Ishikawa (cell line): ENCODE measurements at regions not wholly inside any gene's neighbourhood (a gene's known extent, or its start where the extent isn't known, plus 50 kb on each side); places are given as distances from the start of the nearest gene placed in this dataset.

Source experiments
- CEBPB ChIP-seq: IDR thresholded peaks from 2 replicates; pipeline ENCODE4 v1.6.1; 2012
- CREB1 ChIP-seq: IDR thresholded peaks from 2 replicates; pipeline ENCODE4 v1.6.1; 2012; ENCODE audit warnings: low read depth
- EGR1 ChIP-seq: IDR thresholded peaks from 2 replicates; pipeline ENCODE4 v1.6.1; 2012
- EP300 ChIP-seq: IDR thresholded peaks from 2 replicates; pipeline ENCODE4 v1.6.1; 2012; ENCODE audit warnings: borderline replicate concordance
- RAD21 ChIP-seq: IDR thresholded peaks from 2 replicates; pipeline ENCODE4 v1.6.1; 2012; ENCODE audit warnings: low read depth
- TAF1 ChIP-seq: IDR thresholded peaks from 2 replicates; pipeline ENCODE4 v1.6.1; 2012; ENCODE audit warnings: low read depth, mild to moderate bottlenecking
- TCF12 ChIP-seq: IDR thresholded peaks from 2 replicates; pipeline ENCODE4 v1.6.1; 2012; ENCODE audit warnings: low read depth
- TEAD4 ChIP-seq: IDR thresholded peaks from 2 replicates; pipeline ENCODE4 v1.6.1; 2012
- YY1 ChIP-seq: IDR thresholded peaks from 2 replicates; pipeline ENCODE4 v1.6.1; 2012; ENCODE audit warnings: low read depth
- ZBTB7A ChIP-seq: IDR thresholded peaks from 2 replicates; pipeline ENCODE4 v1.6.1; 2012; ENCODE audit warnings: low read depth
- TF ChIP-seq, protein P1 (sequence below): IDR thresholded peaks from 2 replicates; pipeline ENCODE4 v1.6.1; 2012
- TF ChIP-seq, protein P2 (sequence below): IDR thresholded peaks from 2 replicates; pipeline ENCODE4 v1.6.1; 2012; ENCODE audit warnings: low read depth, mild to moderate bottlenecking

DNA sequence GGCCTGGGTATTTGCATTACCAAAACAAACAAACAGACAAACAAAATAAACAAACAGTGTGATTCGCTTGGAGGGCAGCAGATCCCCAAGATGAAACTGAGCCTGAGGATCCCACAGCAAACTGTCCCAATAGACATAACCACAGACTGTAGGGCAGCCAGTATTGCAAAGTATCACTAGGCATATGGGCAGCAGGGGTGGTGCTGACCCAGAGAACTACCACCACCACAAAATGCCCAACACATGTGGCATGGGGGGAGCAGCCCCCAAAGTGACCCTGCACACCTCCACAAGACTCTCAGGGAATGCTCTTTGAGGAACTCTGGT, 330.1 kb downstream of the CYRIA start:
- no peak for TF ChIP-seq ZBTB7A
- TF ChIP-seq, protein P1, sequence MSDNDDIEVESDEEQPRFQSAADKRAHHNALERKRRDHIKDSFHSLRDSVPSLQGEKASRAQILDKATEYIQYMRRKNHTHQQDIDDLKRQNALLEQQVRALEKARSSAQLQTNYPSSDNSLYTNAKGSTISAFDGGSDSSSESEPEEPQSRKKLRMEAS = no peak
- no peak for TF ChIP-seq TCF12
- no peak for TF ChIP-seq RAD21
- TF ChIP-seq CEBPB = no peak
- no peak for TF ChIP-seq TEAD4
- no peak for TF ChIP-seq TAF1
- TF ChIP-seq EGR1 = no peak
- no peak for TF ChIP-seq YY1
- TF ChIP-seq CREB1 = no peak
- TF ChIP-seq, protein P2, sequence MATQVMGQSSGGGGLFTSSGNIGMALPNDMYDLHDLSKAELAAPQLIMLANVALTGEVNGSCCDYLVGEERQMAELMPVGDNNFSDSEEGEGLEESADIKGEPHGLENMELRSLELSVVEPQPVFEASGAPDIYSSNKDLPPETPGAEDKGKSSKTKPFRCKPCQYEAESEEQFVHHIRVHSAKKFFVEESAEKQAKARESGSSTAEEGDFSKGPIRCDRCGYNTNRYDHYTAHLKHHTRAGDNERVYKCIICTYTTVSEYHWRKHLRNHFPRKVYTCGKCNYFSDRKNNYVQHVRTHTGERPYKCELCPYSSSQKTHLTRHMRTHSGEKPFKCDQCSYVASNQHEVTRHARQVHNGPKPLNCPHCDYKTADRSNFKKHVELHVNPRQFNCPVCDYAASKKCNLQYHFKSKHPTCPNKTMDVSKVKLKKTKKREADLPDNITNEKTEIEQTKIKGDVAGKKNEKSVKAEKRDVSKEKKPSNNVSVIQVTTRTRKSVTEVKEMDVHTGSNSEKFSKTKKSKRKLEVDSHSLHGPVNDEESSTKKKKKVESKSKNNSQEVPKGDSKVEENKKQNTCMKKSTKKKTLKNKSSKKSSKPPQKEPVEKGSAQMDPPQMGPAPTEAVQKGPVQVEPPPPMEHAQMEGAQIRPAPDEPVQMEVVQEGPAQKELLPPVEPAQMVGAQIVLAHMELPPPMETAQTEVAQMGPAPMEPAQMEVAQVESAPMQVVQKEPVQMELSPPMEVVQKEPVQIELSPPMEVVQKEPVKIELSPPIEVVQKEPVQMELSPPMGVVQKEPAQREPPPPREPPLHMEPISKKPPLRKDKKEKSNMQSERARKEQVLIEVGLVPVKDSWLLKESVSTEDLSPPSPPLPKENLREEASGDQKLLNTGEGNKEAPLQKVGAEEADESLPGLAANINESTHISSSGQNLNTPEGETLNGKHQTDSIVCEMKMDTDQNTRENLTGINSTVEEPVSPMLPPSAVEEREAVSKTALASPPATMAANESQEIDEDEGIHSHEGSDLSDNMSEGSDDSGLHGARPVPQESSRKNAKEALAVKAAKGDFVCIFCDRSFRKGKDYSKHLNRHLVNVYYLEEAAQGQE = no peak
- TF ChIP-seq EP300 = no peak
